Testis (tissue), 2 donors: ENCODE measurements at regions not wholly inside any gene's neighbourhood (a gene's known extent, or its start where the extent isn't known, plus 50 kb on each side); places are given as distances from the start of the nearest gene placed in this dataset.

Experiments
- DNase-seq: peaks from one replicate; pipeline ENCODE4 v3.0.0-alpha.2; 2019
- H3K27ac ChIP-seq, 2 donors: fragments of 200-600 bp; sonication (generic); one replicate each; pipeline ENCODE4 v1.5.1; 2019
- H3K27me3 ChIP-seq: fragments of 200-600 bp; sonication (generic); one replicate; pipeline ENCODE4 v1.5.1; 2019
- H3K36me3 ChIP-seq: fragments of 200-600 bp; sonication (generic); one replicate; pipeline ENCODE4 v1.5.1; 2017; ENCODE audit warnings: low read depth; ENCODE audit errors: missing control alignments
- H3K4me1 ChIP-seq: fragments of 200-600 bp; sonication (generic); one replicate; pipeline ENCODE4 v1.5.1; 2019
- H3K4me3 ChIP-seq, 2 donors: fragments of 200-600 bp; sonication (generic); one replicate each; pipeline ENCODE4 v1.5.1; 2017 to 2019
- H3K9me3 ChIP-seq: fragments of 200-600 bp; sonication (generic); one replicate; pipeline ENCODE4 v1.5.1; 2017
- POLR2A ChIP-seq: fragments of 450-650 bp; IDR thresholded peaks from one replicate; pipeline ENCODE4 v1.6.1; 2017; ENCODE audit warnings: antibody characterized with exemption, mild to moderate bottlenecking, moderate library complexity
- WGBS, 2 donors: methylation state at CpG; one replicate each; pipeline ENCODE4 v1.1.5; 2018; 5-methylcytosine and 5-hydroxymethylcytosine counted together
- intact Hi-C: fragments of 100-400 bp; cut with DNase I; formaldehyde crosslinking; loops from one replicate; pipeline ENCODE4 v1.15.1; 2023; ENCODE audit warnings: low total_unique reads
- TF ChIP-seq, protein P1 (sequence below), 3 experiments: fragments of 450-650 bp in 2 of 3; fragments of 200-600 bp in 1 of 3; sonication (generic) in 1 of 3; IDR thresholded peaks; one replicate each; pipeline ENCODE4 v1.5.1; 2016 to 2019; ENCODE audit warnings: antibody characterized with exemption in 3 of 3, mild to moderate bottlenecking in 2 of 3, moderate library complexity in 1 of 3

DNA sequence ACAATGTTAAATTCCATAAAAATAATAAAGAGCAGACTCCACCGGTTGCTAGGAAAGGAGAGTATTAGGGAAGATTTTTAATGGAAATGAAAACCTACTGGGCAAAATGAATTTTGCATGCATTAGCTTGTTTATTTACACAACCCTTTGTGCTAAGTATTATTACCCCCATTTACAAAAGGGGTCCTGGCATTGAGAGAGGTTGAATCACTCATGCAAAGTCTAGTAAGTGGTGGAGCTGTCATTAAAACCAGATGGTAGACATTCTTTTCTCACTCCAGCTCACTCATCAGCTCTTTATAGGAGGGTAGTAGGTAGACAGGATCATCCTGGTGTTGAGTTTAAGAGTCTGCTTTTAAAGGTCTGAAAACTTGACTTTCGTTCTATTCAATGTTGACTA, 395.1 kb downstream of the PLK2 start:
- H3K4me1 ChIP-seq, result no peaks in the 10 kb centered on the region
- intact Hi-C loops, result no loop called here
- no peak for DNase-seq
- H3K4me3 ChIP-seq, result no peak overlapping the region
- no peaks in the 10 kb centered on the region for H3K36me3 ChIP-seq
- no peak overlapping the region for H3K27ac ChIP-seq
- 60 to 86% methylated on average over 2 of the region's 2 CpGs for WGBS, 2 donors
- no peak for TF ChIP-seq POLR2A
- TF ChIP-seq, protein P1, sequence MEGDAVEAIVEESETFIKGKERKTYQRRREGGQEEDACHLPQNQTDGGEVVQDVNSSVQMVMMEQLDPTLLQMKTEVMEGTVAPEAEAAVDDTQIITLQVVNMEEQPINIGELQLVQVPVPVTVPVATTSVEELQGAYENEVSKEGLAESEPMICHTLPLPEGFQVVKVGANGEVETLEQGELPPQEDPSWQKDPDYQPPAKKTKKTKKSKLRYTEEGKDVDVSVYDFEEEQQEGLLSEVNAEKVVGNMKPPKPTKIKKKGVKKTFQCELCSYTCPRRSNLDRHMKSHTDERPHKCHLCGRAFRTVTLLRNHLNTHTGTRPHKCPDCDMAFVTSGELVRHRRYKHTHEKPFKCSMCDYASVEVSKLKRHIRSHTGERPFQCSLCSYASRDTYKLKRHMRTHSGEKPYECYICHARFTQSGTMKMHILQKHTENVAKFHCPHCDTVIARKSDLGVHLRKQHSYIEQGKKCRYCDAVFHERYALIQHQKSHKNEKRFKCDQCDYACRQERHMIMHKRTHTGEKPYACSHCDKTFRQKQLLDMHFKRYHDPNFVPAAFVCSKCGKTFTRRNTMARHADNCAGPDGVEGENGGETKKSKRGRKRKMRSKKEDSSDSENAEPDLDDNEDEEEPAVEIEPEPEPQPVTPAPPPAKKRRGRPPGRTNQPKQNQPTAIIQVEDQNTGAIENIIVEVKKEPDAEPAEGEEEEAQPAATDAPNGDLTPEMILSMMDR (IDR thresholded peaks at IDR 0.05), result no peak
- no peaks in the 10 kb centered on the region for H3K27me3 ChIP-seq
- H3K9me3 ChIP-seq, result no peaks in the 10 kb centered on the region

- intact Hi-C loops, result no loop called here
These were observed 398.9 kb downstream of the PLK2 start for GRCh38 chr5:58060996-58061395.

DNA sequence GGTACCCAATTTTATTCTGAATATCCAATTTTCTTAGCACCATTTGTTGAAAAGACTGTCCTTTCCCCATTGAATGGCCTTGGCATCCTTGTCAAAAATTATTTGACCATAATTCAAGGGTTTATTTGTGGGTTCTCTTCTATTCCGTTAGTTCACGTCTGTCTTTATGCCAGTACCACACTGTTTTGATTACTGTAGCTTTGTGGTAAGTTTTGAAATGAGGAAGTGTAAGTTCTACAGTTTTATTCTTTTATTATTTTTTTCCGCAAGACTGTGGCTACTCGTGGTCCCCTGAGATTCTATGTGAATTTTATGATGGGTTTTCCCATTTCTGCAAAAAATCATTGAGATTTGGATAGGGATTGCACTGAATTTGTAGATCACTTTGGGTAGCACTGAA, 402.6 kb downstream of the PLK2 start:
- Histone ChIP-seq H3K27ac (no peak overlapping the region), H3K27me3 (no peaks in the 10 kb centered on the region), H3K36me3 (no peaks in the 10 kb centered on the region), H3K9me3 (no peaks in the 10 kb centered on the region), H3K4me1 (no peaks in the 10 kb centered on the region), H3K4me3 (no peak overlapping the region)
- no peak for DNase-seq
- TF ChIP-seq POLR2A, result no peak
- TF ChIP-seq, protein P1 (IDR thresholded peaks at IDR 0.05), result no peak
- whole genome bisulfite sequencing, 2 donors, result 78 to 96% methylated on average over 4 of the region's 4 CpGs
- intact Hi-C loops, result no loop called here

More at GRCh38 chr5:58060996-58061395, 398.9 kb downstream of the PLK2 start:
- no peak for TF ChIP-seq POLR2A
- TF ChIP-seq, protein P1 (IDR thresholded peaks at IDR 0.05), result no peak
- WGBS, 2 donors, result 49 to 56% methylated on average over 3 of the region's 3 CpGs
- H3K9me3 ChIP-seq, result no peaks in the 10 kb centered on the region
- H3K4me3 ChIP-seq, result no peak overlapping the region
- H3K27ac ChIP-seq, result no peak overlapping the region
- H3K27me3 ChIP-seq, result no peaks in the 10 kb centered on the region
- DNase-seq, result no peak
- no peaks in the 10 kb centered on the region for H3K4me1 ChIP-seq
- H3K36me3 ChIP-seq, result no peaks in the 10 kb centered on the region

GRCh38 chr5:58056546-58056945, 403.3 kb downstream of the PLK2 start:
- intact Hi-C loops, result no loop called here
- Histone ChIP-seq H3K4me3 (no peak overlapping the region), H3K36me3 (no peaks in the 10 kb centered on the region), H3K4me1 (no peaks in the 10 kb centered on the region), H3K9me3 (no peaks in the 10 kb centered on the region), H3K27ac (no peak overlapping the region), H3K27me3 (no peaks in the 10 kb centered on the region)
- no peak for DNase-seq
- WGBS, 2 donors, result 78 to 80% methylated on average over 1 of the region's 1 CpG
- no peak for TF ChIP-seq POLR2A
- TF ChIP-seq, protein P1 (IDR thresholded peaks at IDR 0.05), result no peak

DNA sequence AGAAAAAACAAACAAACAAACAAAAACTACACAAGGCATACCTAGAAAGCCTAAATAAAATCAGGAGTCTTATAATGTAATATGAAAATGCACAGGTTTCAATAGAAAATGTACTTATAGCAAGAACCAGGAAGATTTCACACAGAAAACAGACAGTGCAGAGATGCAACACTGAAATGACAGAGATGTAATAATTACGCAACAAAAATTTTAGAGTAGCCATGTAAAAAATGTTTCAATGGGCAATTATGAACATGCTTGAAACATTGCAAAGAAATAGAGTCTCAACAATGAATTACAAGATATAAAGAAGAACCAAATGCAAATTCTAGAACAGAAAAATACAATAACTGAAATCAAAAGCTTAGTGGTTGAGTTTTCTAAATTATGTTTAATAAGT, 405.9 kb downstream of the PLK2 start:
- intact Hi-C loops, result no loop called here
- DNase-seq, result no peak
- H3K27ac ChIP-seq, result no peak overlapping the region
- no peaks in the 10 kb centered on the region for H3K27me3 ChIP-seq
- no peak overlapping the region for H3K4me3 ChIP-seq
- TF ChIP-seq, protein P1 (IDR thresholded peaks at IDR 0.05), result no peak
- no peak for TF ChIP-seq POLR2A
- H3K4me1 ChIP-seq, result no peaks in the 10 kb centered on the region
- H3K36me3 ChIP-seq, result no peaks in the 10 kb centered on the region
- no peaks in the 10 kb centered on the region for H3K9me3 ChIP-seq
- WGBS, 2 donors, result 87 to 100% methylated on average over 1 of the region's 1 CpG
